H1 (cell line): ENCODE measurements at regions not wholly inside any gene's neighbourhood (a gene's known extent, or its start where the extent isn't known, plus 50 kb on each side); places are given as distances from the start of the nearest gene placed in this dataset.

Experiments
- CTCF ChIA-PET: fragments of 300-600 bp; sonication (Branson Sonifier 250); formaldehyde crosslinking; loops from one replicate; lab custom pipeline; 2021; ENCODE audit not compliant: partially characterized antibody; lab: Charles Lee
- POLR2A ChIA-PET: fragments of 300-600 bp; sonication (Branson Sonifier 250); formaldehyde crosslinking; loops from one replicate; lab custom pipeline; 2021; ENCODE audit warnings: inconsistent platforms; ENCODE audit not compliant: partially characterized antibody; lab: Charles Lee
- DNase-seq, 2 experiments: peaks; one replicate each; pipeline versions ENCODE4 v3.0.0 to v3.0.0-alpha.2; 2010 to 2022; ENCODE audit warnings: low spot score in 2 of 2, low read depth in 1 of 2, mixed read lengths in 1 of 2
- FAIRE-seq: peaks from 2 replicates; lab custom pipeline; 2011; peaks lifted over from hg19 to GRCh38; lab: Jason Lieb, UNC
- H2AFZ ChIP-seq: 2 replicates; pipeline ENCODE4 v1.8.1; 2012; ENCODE audit warnings: low read length, inconsistent platforms
- H2AK5ac ChIP-seq: 2 replicates; pipeline ENCODE4 v1.6.1; 2013; ENCODE audit warnings: low read depth, low read length
- H2BK120ac ChIP-seq: replicated peaks from 2 replicates; pipeline ENCODE3; 2013; ENCODE audit warnings: low read depth, low read length, inconsistent platforms
- H2BK12ac ChIP-seq: 2 replicates; pipeline ENCODE4 v1.6.1; 2013; ENCODE audit warnings: low read depth, low read length
- H2BK15ac ChIP-seq: 2 replicates; pipeline ENCODE4 v1.6.1; 2013; ENCODE audit warnings: low read length
- H2BK20ac ChIP-seq: 2 replicates; pipeline ENCODE4 v1.6.1; 2013; ENCODE audit warnings: low read length
- H2BK5ac ChIP-seq: 2 replicates; pipeline ENCODE4 v1.6.1; 2013; ENCODE audit warnings: low read depth, low read length
- H3K14ac ChIP-seq: 2 replicates; pipeline ENCODE4 v1.6.1; 2013; ENCODE audit warnings: inconsistent platforms; ENCODE audit not compliant: insufficient read length
- H3K18ac ChIP-seq: 2 replicates; pipeline ENCODE4 v1.6.1; 2013; ENCODE audit warnings: low read length; ENCODE audit errors: extremely low read depth
- H3K23ac ChIP-seq: 2 replicates; pipeline ENCODE4 v1.6.1; 2013; ENCODE audit warnings: inconsistent platforms; ENCODE audit not compliant: insufficient read length
- H3K23me2 ChIP-seq: 2 replicates; pipeline ENCODE4 v1.6.1; 2013; ENCODE audit warnings: low read depth, low read length
- H3K27ac ChIP-seq: 2 replicates; pipeline ENCODE4 v1.6.1; 2011; ENCODE audit warnings: low read depth, low read length, inconsistent platforms
- H3K27me3 ChIP-seq, 4 experiments: replicated peaks in 1 of 4; 1 replicate in 1 of 4; 2 replicates in 3 of 4; pipeline versions ENCODE4 v1.6.1 to v1.8.1; 2011 to 2013; ENCODE audit warnings: low read length in 3 of 4, mild to moderate bottlenecking in 3 of 4, inconsistent platforms in 2 of 4, mixed read lengths in 2 of 4, moderate library complexity in 1 of 4; ENCODE audit not compliant: control insufficient read depth in 3 of 4, insufficient read depth in 3 of 4; ENCODE audit errors: extremely low read depth in 1 of 4
- H3K36me3 ChIP-seq, 4 experiments: 2 replicates each; pipeline versions ENCODE4 v1.6.1 to v1.8.1; 2011 to 2013; ENCODE audit warnings: mild to moderate bottlenecking in 4 of 4, low read length in 3 of 4, moderate library complexity in 2 of 4, control low read depth in 1 of 4, inconsistent platforms in 1 of 4; ENCODE audit not compliant: insufficient read depth in 4 of 4, control insufficient read depth in 2 of 4
- H3K4ac ChIP-seq: replicated peaks from 2 replicates; pipeline ENCODE3; 2013; ENCODE audit warnings: low read length, low read depth, mixed read lengths, inconsistent platforms; ENCODE audit not compliant: insufficient read length
- H3K4me1 ChIP-seq, 4 experiments: replicated peaks in 1 of 4; 1 replicate in 1 of 4; 2 replicates in 3 of 4; pipeline versions ENCODE4 v1.6.1 to v1.8.1; 2011 to 2013; ENCODE audit warnings: low read length in 3 of 4, inconsistent platforms in 2 of 4, mixed read lengths in 1 of 4; ENCODE audit not compliant: insufficient read depth in 4 of 4, control insufficient read depth in 3 of 4
- H3K4me2 ChIP-seq, 2 experiments: 2 replicates each; pipeline versions ENCODE4 v1.6.1 to v1.8.1; 2011 to 2013; ENCODE audit warnings: low read depth in 2 of 2, low read length in 2 of 2, control low read depth in 1 of 2, inconsistent platforms in 1 of 2, mild to moderate bottlenecking in 1 of 2; ENCODE audit not compliant: insufficient read depth in 1 of 2
- H3K4me3 ChIP-seq, 4 experiments: fragments of 200-600, 300-600 bp in 1 of 4; sonication (generic), shearing (Covaris generic), sonication (Bioruptor Twin) in 1 of 4; 2 replicates each; pipeline versions ENCODE4 v1.5.1 to v1.8.1; 2011 to 2016; ENCODE audit warnings: low read length in 4 of 4, low read depth in 3 of 4, control low read depth in 2 of 4, inconsistent platforms in 2 of 4, mild to moderate bottlenecking in 2 of 4, mixed read lengths in 1 of 4, moderate library complexity in 1 of 4; ENCODE audit not compliant: insufficient read depth in 2 of 4; ENCODE audit errors: extremely low read depth in 1 of 4
- H3K56ac ChIP-seq: replicated peaks from 2 replicates; pipeline ENCODE3; 2013; ENCODE audit warnings: low read depth, mild to moderate bottlenecking, mixed read lengths, low read length, inconsistent platforms; ENCODE audit not compliant: insufficient read length
- H3K79me1 ChIP-seq: 2 replicates; pipeline ENCODE4 v1.6.1; 2013; ENCODE audit warnings: low read depth, low read length, control low read depth
- H3K79me2 ChIP-seq, 2 experiments: 2 replicates each; pipeline versions ENCODE4 v1.6.1 to v1.8.1; 2012 to 2013; ENCODE audit warnings: low read length in 2 of 2, mild to moderate bottlenecking in 2 of 2, inconsistent platforms in 1 of 2; ENCODE audit not compliant: insufficient read depth in 2 of 2, control insufficient read depth in 1 of 2
- H3K9ac ChIP-seq, 4 experiments: replicated peaks in 1 of 4; 1 replicate in 1 of 4; 2 replicates in 3 of 4; pipeline versions ENCODE4 v1.6.1 to v1.8.1; 2011 to 2013; ENCODE audit warnings: low read depth in 3 of 4, low read length in 3 of 4, control low read depth in 2 of 4, mild to moderate bottlenecking in 2 of 4, moderate library complexity in 2 of 4, inconsistent platforms in 1 of 4; ENCODE audit errors: extremely low read depth in 1 of 4
- H3K9me3 ChIP-seq, 2 experiments: 2 replicates each; pipeline versions ENCODE4 v1.6.1 to v1.8.1; 2012 to 2013; ENCODE audit warnings: mild to moderate bottlenecking in 2 of 2, moderate library complexity in 2 of 2, control low read depth in 1 of 2, inconsistent platforms in 1 of 2, low read depth in 1 of 2, low read length in 1 of 2, mixed read lengths in 1 of 2; ENCODE audit not compliant: insufficient read depth in 2 of 2
- H4K20me1 ChIP-seq, 2 experiments: replicated peaks in 1 of 2; 2 replicates each; pipeline versions ENCODE3 to v1.8.1; 2011 to 2013; ENCODE audit warnings: inconsistent platforms in 2 of 2, low read length in 2 of 2, mild to moderate bottlenecking in 1 of 2; ENCODE audit not compliant: insufficient read depth in 2 of 2, control insufficient read depth in 1 of 2
- H4K5ac ChIP-seq: 2 replicates; pipeline ENCODE4 v1.6.1; 2013; ENCODE audit warnings: low read length, low read depth, mixed read lengths, inconsistent platforms; ENCODE audit not compliant: insufficient read length
- H4K8ac ChIP-seq: 2 replicates; pipeline ENCODE4 v1.8.0; 2013; ENCODE audit warnings: mild to moderate bottlenecking, moderate library complexity, low read length, inconsistent platforms; ENCODE audit not compliant: insufficient read depth; ENCODE audit errors: extremely low read depth
- H4K91ac ChIP-seq: replicated peaks from 2 replicates; pipeline ENCODE3; 2013; ENCODE audit warnings: low read length, mixed read lengths, inconsistent platforms; ENCODE audit not compliant: insufficient read length
- BCL11A ChIP-seq, 2 experiments: IDR thresholded peaks; one replicate each; pipeline ENCODE4 v1.6.1; 2011; ENCODE audit warnings: low read depth in 2 of 2, low read length in 2 of 2, mild to moderate bottlenecking in 2 of 2
- BRCA1 ChIP-seq: IDR thresholded peaks from 2 replicates; pipeline ENCODE4 v1.6.1; 2012; ENCODE audit warnings: low read depth, low read length, improper control_type of control experiment
- CBX8 ChIP-seq: fragments of 300-800, 300-1000 bp; sonication (generic); IDR thresholded peaks from 2 replicates; pipeline ENCODE4 v1.7.1; 2016; ENCODE audit warnings: low read depth, low read length, borderline replicate concordance
- GTF2F1 ChIP-seq: IDR thresholded peaks from 2 replicates; pipeline ENCODE4 v1.6.1; 2012; ENCODE audit warnings: low read depth, low read length, improper control_type of control experiment, borderline replicate concordance
- HDAC6 ChIP-seq: IDR thresholded peaks from one replicate; pipeline ENCODE4 v1.7.1; 2012; ENCODE audit warnings: low read depth, mild to moderate bottlenecking, inconsistent platforms, low read length, moderate library complexity
- MAX ChIP-seq: IDR thresholded peaks from 2 replicates; pipeline ENCODE4 v1.6.1; 2012; ENCODE audit warnings: inconsistent platforms
- POLR2A ChIP-seq, 2 experiments: IDR thresholded peaks; 1 replicate in 1 of 2; 2 replicates in 1 of 2; pipeline ENCODE4 v1.6.1; 2011; ENCODE audit warnings: low read depth in 2 of 2, low read length in 2 of 2, mild to moderate bottlenecking in 2 of 2; ENCODE audit errors: control extremely low read depth in 1 of 2
- RBBP5 ChIP-seq: IDR thresholded peaks from 2 replicates; pipeline ENCODE4 v1.7.1; 2012; ENCODE audit warnings: low read depth, mild to moderate bottlenecking, inconsistent platforms, low read length, moderate library complexity, borderline replicate concordance
- SIX5 ChIP-seq: IDR thresholded peaks from 2 replicates; pipeline ENCODE4 v1.6.1; 2011; ENCODE audit warnings: mild to moderate bottlenecking, low read depth, low read length
- TCF12 ChIP-seq: IDR thresholded peaks from 2 replicates; pipeline ENCODE4 v1.6.1; 2011; ENCODE audit warnings: low read depth, mild to moderate bottlenecking, low read length
- WGBS, 2 experiments: shearing (Covaris generic) in 1 of 2; methylation state at CpG; one replicate each; pipeline versions ENCODE4 v1.1.6 to v1.1.7; 2013 to 2015; ENCODE audit warnings: low lambda C conversion rate in 2 of 2, mixed read lengths in 2 of 2, inconsistent platforms in 1 of 2, low coverage in 1 of 2, missing lambda C conversion rate in 1 of 2; ENCODE audit not compliant: insufficient replicate concordance in 2 of 2, insufficient coverage in 1 of 2, insufficient read length in 1 of 2; ENCODE audit errors: extremely low coverage in 1 of 2, missing lambda C conversion rate in 1 of 2; 5-methylcytosine and 5-hydroxymethylcytosine counted together

GRCh38 chr5:107275333-107275732 lies 395.4 kb downstream of the EFNA5 start:
- Histone ChIP-seq H3K4ac (no peak overlapping the region), H3K79me2 (no peaks in the 10 kb centered on the region), H3K4me3 (no peak overlapping the region), H2BK120ac (no peak overlapping the region), H4K91ac (no peak overlapping the region), H3K36me3 (no peaks in the 10 kb centered on the region), H3K23me2 (no peaks in the 10 kb centered on the region), H2AK5ac (no peak overlapping the region), H3K18ac (no peak overlapping the region), H3K27ac (no peak overlapping the region), H2BK15ac (no peak overlapping the region), H4K8ac (no peak overlapping the region), H2BK5ac (no peak overlapping the region), H3K79me1 (no peaks in the 10 kb centered on the region), H3K56ac (no peak overlapping the region), H3K14ac (no peak overlapping the region), H3K4me2 (no peak overlapping the region), H2BK20ac (no peak overlapping the region), H3K9me3 (no peaks in the 10 kb centered on the region), H3K4me1 (peaks cover 0 to 5% (median under 1%) of the 10 kb centered on the region in 4 experiments; a peak in 1 of 7 replicates), H3K23ac (no peak overlapping the region), H4K20me1 (no peaks in the 10 kb centered on the region), H3K9ac (no peak overlapping the region), H3K27me3 (no peaks in the 10 kb centered on the region), H2BK12ac (no peak overlapping the region), H4K5ac (no peak overlapping the region), H2AFZ (no peak overlapping the region)
- POLR2A ChIA-PET: no interaction called here
- DNase-seq (no peak), FAIRE-seq (no peak)
- no peak for TF ChIP-seq POLR2A (IDR thresholded peaks at IDR 0.05; ENCODE audit: control extremely low read depth in 1 of 2, low read depth in 2 of 2, low read length in 2 of 2)
- TF ChIP-seq HDAC6: no peak
- TF ChIP-seq TCF12: no peak
- TF ChIP-seq CBX8: no peak
- no peak for TF ChIP-seq BCL11A (IDR thresholded peaks at IDR 0.05; ENCODE audit: low read depth in 2 of 2, low read length in 2 of 2)
- TF ChIP-seq MAX: no peak
- no peak for TF ChIP-seq GTF2F1
- TF ChIP-seq RBBP5: no peak
- TF ChIP-seq SIX5: no peak
- no peak for TF ChIP-seq BRCA1
- CTCF ChIA-PET: interaction anchor here (1.4 to 1.5 kb wide), 2 partner anchors 8 to 10 kb away, joined by 3 to 4 read pairs; no protein-coding TSS in a partner anchor
- WGBS, 2 experiments: 0% methylated on average over 1 of the region's 1 CpG; no CpG with 5 or more reads in 1 of the 2 experiments
